ENCODE measurements at regions not wholly inside any gene's neighbourhood (a gene's known extent, or its start where the extent isn't known, plus 50 kb on each side); places are given as distances from the start of the nearest gene placed in this dataset.

DNA sequence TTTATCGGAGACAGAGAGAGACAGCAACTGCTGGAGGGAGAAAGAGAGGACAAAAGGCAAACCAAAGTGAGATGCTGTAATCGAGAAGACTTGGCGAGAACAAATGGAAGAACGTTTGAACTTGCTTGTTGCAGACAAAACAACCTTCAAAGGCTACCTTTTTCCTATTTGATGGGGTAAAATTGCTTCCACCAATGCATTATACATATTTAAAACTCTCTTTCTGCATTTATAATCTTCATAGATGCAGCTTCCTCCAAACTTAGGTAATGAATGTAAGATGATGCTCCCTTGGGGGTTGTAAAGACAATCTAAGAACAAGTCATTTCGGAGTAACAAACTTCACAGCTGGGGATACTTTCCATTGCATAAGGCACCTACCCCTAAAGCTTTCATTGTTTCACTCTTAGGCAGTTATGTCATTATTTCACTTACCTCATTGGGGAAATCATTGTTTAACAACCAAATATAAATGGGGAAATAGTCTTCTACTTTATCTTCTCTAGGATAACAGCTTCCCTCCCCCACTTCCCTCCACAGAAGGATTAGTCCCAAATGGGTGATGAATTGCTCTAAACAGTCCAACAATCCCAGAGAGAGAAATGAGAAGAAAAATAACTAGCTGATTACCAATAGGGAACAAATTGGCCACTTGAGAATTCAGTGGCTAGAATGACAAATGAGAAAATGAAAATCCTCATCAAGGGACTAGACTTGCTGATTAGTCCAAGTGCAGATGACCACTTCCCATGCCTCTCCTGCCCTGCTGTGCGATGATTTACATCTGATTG is 269.8 kb upstream of the ADAMTS9 start:
- Histone ChIP-seq H3K9me3 (no peaks in the 10 kb centered on the region), H3K27me3 (no peaks in the 10 kb centered on the region), H3K27ac (no peak overlapping the region), H3K4me1 (peaks cover 0 to 18% of the 10 kb centered on the region in 2 donors), H3K4me3 (replicated peaks in 1 of 3) (no peak overlapping the region), H3K36me3 (no peaks in the 10 kb centered on the region)
- no peak for DNase-seq
- intact Hi-C loops (cut with DNase I): no loop called here
- 72 to 85% methylated on average over 6 of the region's 6 CpGs for WGBS, 2 donors
- TF ChIP-seq POLR2A (IDR thresholded peaks at IDR 0.05): no peak
- TF ChIP-seq, protein P1, sequence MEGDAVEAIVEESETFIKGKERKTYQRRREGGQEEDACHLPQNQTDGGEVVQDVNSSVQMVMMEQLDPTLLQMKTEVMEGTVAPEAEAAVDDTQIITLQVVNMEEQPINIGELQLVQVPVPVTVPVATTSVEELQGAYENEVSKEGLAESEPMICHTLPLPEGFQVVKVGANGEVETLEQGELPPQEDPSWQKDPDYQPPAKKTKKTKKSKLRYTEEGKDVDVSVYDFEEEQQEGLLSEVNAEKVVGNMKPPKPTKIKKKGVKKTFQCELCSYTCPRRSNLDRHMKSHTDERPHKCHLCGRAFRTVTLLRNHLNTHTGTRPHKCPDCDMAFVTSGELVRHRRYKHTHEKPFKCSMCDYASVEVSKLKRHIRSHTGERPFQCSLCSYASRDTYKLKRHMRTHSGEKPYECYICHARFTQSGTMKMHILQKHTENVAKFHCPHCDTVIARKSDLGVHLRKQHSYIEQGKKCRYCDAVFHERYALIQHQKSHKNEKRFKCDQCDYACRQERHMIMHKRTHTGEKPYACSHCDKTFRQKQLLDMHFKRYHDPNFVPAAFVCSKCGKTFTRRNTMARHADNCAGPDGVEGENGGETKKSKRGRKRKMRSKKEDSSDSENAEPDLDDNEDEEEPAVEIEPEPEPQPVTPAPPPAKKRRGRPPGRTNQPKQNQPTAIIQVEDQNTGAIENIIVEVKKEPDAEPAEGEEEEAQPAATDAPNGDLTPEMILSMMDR (IDR thresholded peaks at IDR 0.05): no peak

DNA sequence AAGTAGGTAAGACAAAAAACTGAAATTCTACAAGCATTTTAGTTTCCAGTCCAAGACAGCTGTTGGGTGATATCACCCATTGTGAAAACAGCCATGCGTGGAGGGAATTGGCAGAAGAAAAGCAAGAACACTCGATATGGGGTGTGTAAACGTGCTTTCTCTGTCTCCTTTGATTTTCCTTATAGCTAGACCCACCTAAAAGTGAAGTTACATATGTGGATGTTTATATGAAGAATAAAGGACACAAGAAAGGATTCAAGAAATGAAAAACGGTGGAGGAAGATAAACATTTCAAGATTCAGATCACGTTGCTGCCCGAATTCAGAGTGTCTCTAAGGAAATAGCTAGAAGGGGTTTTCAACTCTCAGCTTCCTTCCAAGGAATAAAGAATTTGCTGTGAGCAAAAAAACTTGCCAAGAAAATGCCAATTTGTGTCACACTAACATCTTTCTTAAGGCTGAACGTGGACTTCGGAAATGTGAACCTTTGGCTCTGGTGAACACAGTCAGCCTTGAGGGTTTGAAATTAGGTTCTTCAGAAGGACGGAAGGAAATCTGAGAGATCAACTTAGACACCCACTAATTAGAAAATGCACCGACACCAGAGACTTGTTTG is 269.0 kb upstream of the ADAMTS9 start:
- Histone ChIP-seq H3K9me3 (no peaks in the 10 kb centered on the region), H3K27ac (no peak overlapping the region), H3K27me3 (no peaks in the 10 kb centered on the region), H3K36me3 (no peaks in the 10 kb centered on the region), H3K4me1 (peaks cover 0 to 18% of the 10 kb centered on the region in 2 donors), H3K4me3 (replicated peaks in 1 of 3) (no peak overlapping the region)
- DNase-seq: peak; percentile 32 to 60
- 49 to 53% methylated on average over 10 of the region's 10 CpGs for WGBS, 2 donors
- intact Hi-C loops (cut with DNase I): no loop called here
- TF ChIP-seq POLR2A (IDR thresholded peaks at IDR 0.05): no peak
- TF ChIP-seq, protein P1 (IDR thresholded peaks at IDR 0.05): no peak

- intact Hi-C loops (cut with DNase I): no loop called here
- no peak overlapping the region for H3K4me3 ChIP-seq (replicated peaks in 1 of 3)
- WGBS, 2 donors: 42 to 47% methylated on average over 4 of the region's 4 CpGs
- H3K27me3 ChIP-seq: no peaks in the 10 kb centered on the region
- no peaks in the 10 kb centered on the region for H3K9me3 ChIP-seq
- TF ChIP-seq, protein P1 (IDR thresholded peaks at IDR 0.05): no peak
- no peak for TF ChIP-seq POLR2A (IDR thresholded peaks at IDR 0.05)
- H3K4me1 ChIP-seq: peaks cover 0 to 18% of the 10 kb centered on the region in 2 donors
- H3K27ac ChIP-seq: no peak overlapping the region
- DNase-seq: peak in 1 of 2 donors; percentile 8
- no peaks in the 10 kb centered on the region for H3K36me3 ChIP-seq
These were observed 267.3 kb upstream of the ADAMTS9 start for GRCh38 chr3:64954995-64955636.

DNA sequence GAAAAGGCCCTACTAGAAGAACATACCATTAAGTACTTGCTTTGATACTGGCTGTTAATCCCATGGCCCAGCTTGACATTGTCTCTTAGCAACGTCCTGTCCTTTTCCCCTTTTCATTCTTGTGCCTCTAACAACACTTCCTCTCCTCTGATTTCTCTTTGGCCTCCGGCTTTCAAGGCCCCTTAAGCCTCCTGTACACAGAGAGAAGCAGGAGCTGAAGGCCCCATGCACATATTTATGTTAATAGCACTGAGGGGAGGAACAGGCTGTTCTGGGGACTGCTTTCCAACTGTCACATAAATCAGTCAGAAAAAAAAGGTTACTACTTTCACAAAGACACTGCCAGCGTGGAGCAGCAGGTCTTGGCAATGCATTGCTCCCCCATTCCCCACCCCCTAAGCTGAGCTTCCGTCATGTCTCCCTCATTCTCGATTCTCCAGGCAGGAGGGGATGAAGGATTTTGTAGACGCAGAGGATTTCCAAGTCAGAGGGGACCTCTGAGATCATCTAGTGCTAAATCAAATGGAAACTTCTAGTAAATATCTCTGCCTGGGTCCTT is 257.4 kb upstream of the ADAMTS9 start:
- no peaks in the 10 kb centered on the region for H3K9me3 ChIP-seq
- no peak for DNase-seq
- intact Hi-C loops (cut with DNase I): no loop called here

More for the DNA sequence above, 257.4 kb upstream of the ADAMTS9 start:
- WGBS, 2 donors: 49 to 61% methylated on average over 6 of the region's 6 CpGs
- Histone ChIP-seq H3K36me3 (no peaks in the 10 kb centered on the region), H3K27ac (peak overlapping the region in 1 of 3 donors; percentile 22), H3K4me1 (peaks cover 0 to 10% of the 10 kb centered on the region in 2 donors), H3K27me3 (no peaks in the 10 kb centered on the region), H3K4me3 (replicated peaks in 1 of 3) (no peak overlapping the region)
- no peak for TF ChIP-seq POLR2A (IDR thresholded peaks at IDR 0.05)
- TF ChIP-seq, protein P1 (IDR thresholded peaks at IDR 0.05): no peak

Measured in thyroid gland (tissue), 4 donors.